Naive thymus-derived CD4-positive, alpha-beta T cell (primary cell): ENCODE measurements at regions not wholly inside any gene's neighbourhood (a gene's known extent, or its start where the extent isn't known, plus 50 kb on each side); places are given as distances from the start of the nearest gene placed in this dataset.

Source experiments
- ATAC-seq: fragments of 150-1000 bp; cut with Tn5 transposase; 2 replicates; pipeline ENCODE4 v1.10.0; 2021; ENCODE audit warnings: mild to moderate bottlenecking, moderate library complexity
- CTCF ChIA-PET: fragments of 350-600 bp; sonication (Branson Sonifier 250); formaldehyde crosslinking; loops from one replicate; lab custom pipeline; 2021; ENCODE audit warnings: antibody characterized with exemption; lab: Charles Lee
- POLR2A ChIA-PET: fragments of 350-600 bp; sonication (Branson Sonifier 250); formaldehyde crosslinking; loops from one replicate; lab custom pipeline; 2021; ENCODE audit warnings: antibody characterized with exemption, inconsistent platforms; lab: Charles Lee
- DNase-seq, 9 donors: peaks; one replicate each; pipeline versions ENCODE4 v3.0.0 to v3.0.0-alpha.2; 2020 to 2022; ENCODE audit warnings: mixed read lengths in 1 of 9
- H3K27ac ChIP-seq: one replicate; pipeline ENCODE4 v1.7.0; 2013; ENCODE audit warnings: mild to moderate bottlenecking, low read depth, low read length, moderate library complexity
- H3K27me3 ChIP-seq, 2 donors: one replicate each; pipeline ENCODE4 v1.7.0; 2013; ENCODE audit warnings: low read length in 2 of 2, mild to moderate bottlenecking in 2 of 2, moderate library complexity in 2 of 2; ENCODE audit not compliant: control insufficient read depth in 2 of 2, insufficient read depth in 2 of 2
- H3K36me3 ChIP-seq, 3 experiments: 1 replicate in 2 of 3; 2 replicates in 1 of 3; pipeline ENCODE4 v1.7.0; 2013; ENCODE audit warnings: low read length in 3 of 3, mild to moderate bottlenecking in 3 of 3, moderate library complexity in 1 of 3; ENCODE audit not compliant: insufficient read depth in 3 of 3, control insufficient read depth in 2 of 3
- H3K4me1 ChIP-seq, 2 donors: one replicate each; pipeline ENCODE4 v1.7.0; 2013; ENCODE audit warnings: low read length in 2 of 2, mild to moderate bottlenecking in 2 of 2, moderate library complexity in 1 of 2; ENCODE audit not compliant: control insufficient read depth in 2 of 2, insufficient read depth in 2 of 2
- H3K4me3 ChIP-seq: 2 replicates; pipeline ENCODE4 v1.7.0; 2013; ENCODE audit warnings: mild to moderate bottlenecking, low read length
- H3K9me3 ChIP-seq, 3 experiments: 1 replicate in 2 of 3; 2 replicates in 1 of 3; pipeline ENCODE4 v1.7.0; 2013; ENCODE audit warnings: low read length in 3 of 3; ENCODE audit not compliant: control insufficient read depth in 2 of 3
- H3K27ac Mint-ChIP-seq, 9 donors: one replicate each; pipeline ENCODE4 v1.8.0; 2020 to 2022; ENCODE audit warnings: mixed read lengths in 9 of 9, mild to moderate bottlenecking in 8 of 9, moderate library complexity in 5 of 9, inconsistent platforms in 2 of 9
- H3K27me3 Mint-ChIP-seq, 5 donors: one replicate each; pipeline ENCODE4 v1.8.0; 2021 to 2022; ENCODE audit warnings: mixed read lengths in 5 of 5, mild to moderate bottlenecking in 1 of 5
- H3K36me3 Mint-ChIP-seq, 5 donors: one replicate each; pipeline ENCODE4 v1.8.0; 2020 to 2022; ENCODE audit warnings: mixed read lengths in 5 of 5, mild to moderate bottlenecking in 3 of 5, inconsistent platforms in 1 of 5
- H3K4me1 Mint-ChIP-seq, 7 donors: one replicate each; pipeline ENCODE4 v1.8.0; 2020 to 2022; ENCODE audit warnings: mixed read lengths in 7 of 7, mild to moderate bottlenecking in 3 of 7, inconsistent platforms in 1 of 7
- H3K4me3 Mint-ChIP-seq, 10 donors: one replicate each; pipeline ENCODE4 v1.8.0; 2020 to 2022; ENCODE audit warnings: mild to moderate bottlenecking in 10 of 10, mixed read lengths in 10 of 10, moderate library complexity in 6 of 10, inconsistent platforms in 2 of 10
- H3K9me3 Mint-ChIP-seq, 11 donors: one replicate each; pipeline ENCODE4 v1.8.0; 2020 to 2022; ENCODE audit warnings: mixed read lengths in 11 of 11, mild to moderate bottlenecking in 4 of 11, inconsistent platforms in 1 of 11, moderate library complexity in 1 of 11
- intact Hi-C, 2 donors: fragments of 100-400 bp; cut with micrococcal nuclease; formaldehyde crosslinking; loops; one replicate each; pipeline ENCODE4 v1.15.1; 2023

- no peak overlapping the region for H3K27ac ChIP-seq
- Mint-ChIP-seq H3K27ac (no peak overlapping the region), H3K36me3 (no peaks in the 10 kb centered on the region), H3K27me3 (peaks cover 6 to 27% (median 21%) of the 10 kb centered on the region in 5 donors), H3K4me1 (no peaks in the 10 kb centered on the region), H3K9me3 (peaks cover 0 to 2% (median 0%) of the 10 kb centered on the region in 11 donors), H3K4me3 (no peak overlapping the region)
- no peak for ATAC-seq
- intact Hi-C loops: no loop called here
- H3K36me3 ChIP-seq: no peaks in the 10 kb centered on the region
- no peaks in the 10 kb centered on the region for H3K9me3 ChIP-seq
- DNase-seq: no peak
- ChIA-PET CTCF (no interaction called here), POLR2A (interaction anchor here (0.6 kb wide), 1 partner anchor 11 kb away, joined by 3 read pairs; no protein-coding TSS in a partner anchor)
- no peaks in the 10 kb centered on the region for H3K27me3 ChIP-seq
- H3K4me3 ChIP-seq: no peak overlapping the region
- H3K4me1 ChIP-seq: no peaks in the 10 kb centered on the region
These were observed 136.5 kb upstream of the TNP1 start for GRCh38 chr2:216996279-216996845.

GRCh38 chr2:216994353-216994854 is 134.5 kb upstream of the TNP1 start:
- H3K4me3 Mint-ChIP-seq: no peak overlapping the region

GRCh38 chr2:216992056-216992675 is 132.3 kb upstream of the TNP1 start:
- Mint-ChIP-seq H3K27ac (no peak overlapping the region), H3K36me3 (no peaks in the 10 kb centered on the region), H3K27me3 (peaks cover 6 to 29% (median 15%) of the 10 kb centered on the region in 5 donors), H3K4me1 (no peaks in the 10 kb centered on the region), H3K9me3 (peaks cover 0 to 2% (median 0%) of the 10 kb centered on the region in 11 donors), H3K4me3 (no peak overlapping the region)
- DNase-seq (no peak), ATAC-seq (no peak)
- no peaks in the 10 kb centered on the region for H3K27me3 ChIP-seq
- no peaks in the 10 kb centered on the region for H3K36me3 ChIP-seq
- CTCF ChIA-PET: no interaction called here
- intact Hi-C loops: no loop called here
- H3K9me3 ChIP-seq: no peaks in the 10 kb centered on the region
- no peak overlapping the region for H3K4me3 ChIP-seq
- POLR2A ChIA-PET: no interaction called here
- H3K4me1 ChIP-seq: no peaks in the 10 kb centered on the region
- H3K27ac ChIP-seq: no peak overlapping the region

More at GRCh38 chr2:216994353-216994854, 134.5 kb upstream of the TNP1 start:
- ChIA-PET POLR2A (no interaction called here), CTCF (no interaction called here)
- no peak overlapping the region for H3K27ac ChIP-seq
- no peaks in the 10 kb centered on the region for H3K27me3 ChIP-seq
- Mint-ChIP-seq H3K4me1 (no peaks in the 10 kb centered on the region), H3K27ac (no peak overlapping the region), H3K36me3 (no peaks in the 10 kb centered on the region), H3K27me3 (peaks cover 6 to 32% (median 23%) of the 10 kb centered on the region in 5 donors), H3K9me3 (peaks cover 0 to 2% (median 0%) of the 10 kb centered on the region in 11 donors)
- ATAC-seq: no peak
- H3K4me1 ChIP-seq: no peaks in the 10 kb centered on the region
- H3K4me3 ChIP-seq: no peak overlapping the region
- no peaks in the 10 kb centered on the region for H3K9me3 ChIP-seq
- intact Hi-C loops: no loop called here
- H3K36me3 ChIP-seq: no peaks in the 10 kb centered on the region
- DNase-seq: no peak

- Mint-ChIP-seq H3K9me3 (peaks cover 0 to 2% (median 0%) of the 10 kb centered on the region in 11 donors), H3K4me3 (no peak overlapping the region), H3K27ac (no peak overlapping the region), H3K36me3 (no peaks in the 10 kb centered on the region), H3K27me3 (peaks cover 6 to 26% (median 15%) of the 10 kb centered on the region in 5 donors), H3K4me1 (no peaks in the 10 kb centered on the region)
- Histone ChIP-seq H3K9me3 (no peaks in the 10 kb centered on the region), H3K4me1 (no peaks in the 10 kb centered on the region), H3K36me3 (no peaks in the 10 kb centered on the region), H3K27me3 (no peaks in the 10 kb centered on the region), H3K4me3 (no peak overlapping the region), H3K27ac (no peak overlapping the region)
- CTCF ChIA-PET: no interaction called here
- intact Hi-C loops: no loop called here
- DNase-seq (no peak), ATAC-seq (no peak)
- POLR2A ChIA-PET: no interaction called here
These were observed 131.7 kb upstream of the TNP1 start for GRCh38 chr2:216991563-216991962.

GRCh38 chr2:216989340-216990129 is 129.7 kb upstream of the TNP1 start:
- intact Hi-C loops: no loop called here
- DNase-seq (no peak), ATAC-seq (no peak)
- Mint-ChIP-seq H3K36me3 (no peaks in the 10 kb centered on the region), H3K4me3 (no peak overlapping the region), H3K4me1 (no peaks in the 10 kb centered on the region), H3K27ac (no peak overlapping the region), H3K27me3 (peaks cover 0 to 22% (median 14%) of the 10 kb centered on the region in 5 donors), H3K9me3 (peaks cover 0 to 2% (median 0%) of the 10 kb centered on the region in 11 donors)
- H3K27me3 ChIP-seq: no peaks in the 10 kb centered on the region
- ChIA-PET POLR2A (no interaction called here), CTCF (no interaction called here)
- no peaks in the 10 kb centered on the region for H3K4me1 ChIP-seq
- H3K4me3 ChIP-seq: no peak overlapping the region
- H3K36me3 ChIP-seq: no peaks in the 10 kb centered on the region
- H3K9me3 ChIP-seq: no peaks in the 10 kb centered on the region
- no peak overlapping the region for H3K27ac ChIP-seq

- ChIA-PET CTCF (no interaction called here), POLR2A (no interaction called here)
- H3K4me1 ChIP-seq: no peaks in the 10 kb centered on the region
- no peak overlapping the region for H3K4me3 ChIP-seq
- no peak for ATAC-seq
- Mint-ChIP-seq H3K4me3 (no peak overlapping the region), H3K27me3 (peaks cover 5 to 20% (median 12%) of the 10 kb centered on the region in 5 donors), H3K9me3 (peaks cover 0 to 4% (median 0%) of the 10 kb centered on the region in 11 donors), H3K27ac (no peak overlapping the region), H3K4me1 (no peaks in the 10 kb centered on the region), H3K36me3 (no peaks in the 10 kb centered on the region)
- no peaks in the 10 kb centered on the region for H3K9me3 ChIP-seq
- intact Hi-C loops: no loop called here
- H3K27me3 ChIP-seq: no peaks in the 10 kb centered on the region
- DNase-seq: no peak
- H3K27ac ChIP-seq: no peak overlapping the region
- no peaks in the 10 kb centered on the region for H3K36me3 ChIP-seq
These were observed 127.5 kb upstream of the TNP1 start for GRCh38 chr2:216987252-216987821.
